ENCODE measurements at regions not wholly inside any gene's neighbourhood (a gene's known extent, or its start where the extent isn't known, plus 50 kb on each side); places are given as distances from the start of the nearest gene placed in this dataset.

- TF ChIP-seq, protein P1, sequence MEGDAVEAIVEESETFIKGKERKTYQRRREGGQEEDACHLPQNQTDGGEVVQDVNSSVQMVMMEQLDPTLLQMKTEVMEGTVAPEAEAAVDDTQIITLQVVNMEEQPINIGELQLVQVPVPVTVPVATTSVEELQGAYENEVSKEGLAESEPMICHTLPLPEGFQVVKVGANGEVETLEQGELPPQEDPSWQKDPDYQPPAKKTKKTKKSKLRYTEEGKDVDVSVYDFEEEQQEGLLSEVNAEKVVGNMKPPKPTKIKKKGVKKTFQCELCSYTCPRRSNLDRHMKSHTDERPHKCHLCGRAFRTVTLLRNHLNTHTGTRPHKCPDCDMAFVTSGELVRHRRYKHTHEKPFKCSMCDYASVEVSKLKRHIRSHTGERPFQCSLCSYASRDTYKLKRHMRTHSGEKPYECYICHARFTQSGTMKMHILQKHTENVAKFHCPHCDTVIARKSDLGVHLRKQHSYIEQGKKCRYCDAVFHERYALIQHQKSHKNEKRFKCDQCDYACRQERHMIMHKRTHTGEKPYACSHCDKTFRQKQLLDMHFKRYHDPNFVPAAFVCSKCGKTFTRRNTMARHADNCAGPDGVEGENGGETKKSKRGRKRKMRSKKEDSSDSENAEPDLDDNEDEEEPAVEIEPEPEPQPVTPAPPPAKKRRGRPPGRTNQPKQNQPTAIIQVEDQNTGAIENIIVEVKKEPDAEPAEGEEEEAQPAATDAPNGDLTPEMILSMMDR (IDR thresholded peaks at IDR 0.05): no peak
- TF ChIP-seq POLR2A (IDR thresholded peaks at IDR 0.05): no peak
These were observed 533.3 kb downstream of the SOX2 start for GRCh38 chr3:182245059-182245458.

Data from body of pancreas (tissue), 4 donors.